ENCODE measurements at regions not wholly inside any gene's neighbourhood (a gene's known extent, or its start where the extent isn't known, plus 50 kb on each side); places are given as distances from the start of the nearest gene placed in this dataset.

DNA sequence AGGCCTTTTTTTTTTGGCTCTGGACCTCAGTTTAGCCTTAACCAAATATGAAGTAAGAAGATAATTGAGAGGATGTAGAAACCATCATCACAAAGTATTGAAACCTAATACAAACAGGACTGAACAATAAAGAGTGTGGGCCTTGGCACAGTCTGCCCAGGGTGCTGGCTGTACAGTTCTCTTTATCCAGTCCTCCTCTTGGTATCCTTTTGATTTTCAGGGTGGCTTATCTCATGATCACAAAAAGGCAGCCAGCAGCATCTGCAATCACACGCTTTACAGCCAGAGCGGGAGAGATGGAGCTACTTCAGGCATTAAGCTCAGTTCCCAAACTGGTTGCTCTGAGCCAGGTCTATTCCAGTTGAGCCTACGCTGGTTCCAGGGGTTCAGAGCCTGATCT is 239.7 kb downstream of the RPLP1 start:
- TF ChIP-seq, protein P1, sequence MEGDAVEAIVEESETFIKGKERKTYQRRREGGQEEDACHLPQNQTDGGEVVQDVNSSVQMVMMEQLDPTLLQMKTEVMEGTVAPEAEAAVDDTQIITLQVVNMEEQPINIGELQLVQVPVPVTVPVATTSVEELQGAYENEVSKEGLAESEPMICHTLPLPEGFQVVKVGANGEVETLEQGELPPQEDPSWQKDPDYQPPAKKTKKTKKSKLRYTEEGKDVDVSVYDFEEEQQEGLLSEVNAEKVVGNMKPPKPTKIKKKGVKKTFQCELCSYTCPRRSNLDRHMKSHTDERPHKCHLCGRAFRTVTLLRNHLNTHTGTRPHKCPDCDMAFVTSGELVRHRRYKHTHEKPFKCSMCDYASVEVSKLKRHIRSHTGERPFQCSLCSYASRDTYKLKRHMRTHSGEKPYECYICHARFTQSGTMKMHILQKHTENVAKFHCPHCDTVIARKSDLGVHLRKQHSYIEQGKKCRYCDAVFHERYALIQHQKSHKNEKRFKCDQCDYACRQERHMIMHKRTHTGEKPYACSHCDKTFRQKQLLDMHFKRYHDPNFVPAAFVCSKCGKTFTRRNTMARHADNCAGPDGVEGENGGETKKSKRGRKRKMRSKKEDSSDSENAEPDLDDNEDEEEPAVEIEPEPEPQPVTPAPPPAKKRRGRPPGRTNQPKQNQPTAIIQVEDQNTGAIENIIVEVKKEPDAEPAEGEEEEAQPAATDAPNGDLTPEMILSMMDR (IDR thresholded peaks at IDR 0.05), result no peak
- peak; percentile 60 for TF ChIP-seq POLR2AphosphoS5 (IDR thresholded peaks at IDR 0.05)
- WGBS, result 39% methylated on average over 3 of the region's 3 CpGs
- no peaks in the 10 kb centered on the region for H3K36me3 ChIP-seq
- H3K27me3 ChIP-seq (replicated peaks; ENCODE audit: insufficient read depth), result no peaks in the 10 kb centered on the region
- no peaks in the 10 kb centered on the region for H3K4me1 ChIP-seq (replicated peaks)
- H3K4me3 ChIP-seq, result no peak overlapping the region
- intact Hi-C loops (cut with DNase I), result no loop called here
- peak; percentile 63 for DNase-seq (ENCODE audit: low spot score)
- H3K9me3 ChIP-seq, result no peaks in the 10 kb centered on the region
- no peak overlapping the region for H3K27ac ChIP-seq

DNA sequence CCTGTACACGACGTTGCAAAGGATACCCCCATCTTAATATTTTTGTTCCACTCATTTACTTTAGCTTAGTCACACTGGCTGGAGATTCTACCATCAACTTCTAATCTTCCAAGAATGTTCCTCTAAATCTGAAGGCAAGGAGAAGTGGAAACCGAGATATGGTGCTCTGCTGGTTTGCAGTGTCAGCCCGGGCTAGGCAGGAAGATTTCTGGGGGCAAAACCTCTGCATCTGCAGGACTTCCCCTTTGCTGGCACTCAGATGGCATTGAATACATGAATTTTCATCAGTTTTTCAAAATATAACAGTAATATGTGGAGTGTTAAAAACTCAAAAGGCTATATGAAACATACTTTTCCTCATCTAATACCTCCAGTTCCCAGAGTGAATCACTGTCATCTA is 240.4 kb downstream of the RPLP1 start:
- WGBS, result 87% methylated on average over 4 of the region's 4 CpGs
- H3K9me3 ChIP-seq, result no peaks in the 10 kb centered on the region
- no peak for TF ChIP-seq POLR2A (IDR thresholded peaks at IDR 0.05)
- TF ChIP-seq, protein P1 (IDR thresholded peaks at IDR 0.05), result no peak
- no peak for TF ChIP-seq POLR2AphosphoS5 (IDR thresholded peaks at IDR 0.05)
- no peaks in the 10 kb centered on the region for H3K36me3 ChIP-seq
- intact Hi-C loops (cut with DNase I), result no loop called here
- H3K4me3 ChIP-seq, result no peak overlapping the region
- H3K27ac ChIP-seq, result no peak overlapping the region
- no peaks in the 10 kb centered on the region for H3K27me3 ChIP-seq (replicated peaks; ENCODE audit: insufficient read depth)
- no peaks in the 10 kb centered on the region for H3K4me1 ChIP-seq (replicated peaks)
- no peak for DNase-seq (ENCODE audit: low spot score)

DNA sequence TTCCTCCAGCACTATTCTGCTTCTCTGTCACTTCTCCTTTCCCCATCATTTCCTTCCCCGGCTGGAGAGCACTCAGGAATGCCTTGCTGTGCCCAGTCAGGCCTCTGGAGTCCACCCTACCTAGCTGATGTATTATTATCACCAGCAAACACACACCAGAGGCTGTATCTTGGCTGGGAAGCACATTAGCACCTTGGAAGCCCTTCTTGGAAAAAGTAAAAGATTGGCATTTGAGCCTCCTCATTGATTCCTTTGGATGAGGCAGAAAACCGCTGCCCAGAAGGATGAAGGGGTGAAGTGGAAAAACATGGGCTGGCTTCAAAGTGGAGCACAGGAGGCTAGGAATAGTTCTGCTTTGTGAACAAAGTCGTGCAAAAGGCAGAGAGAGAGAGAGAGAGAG is 244.3 kb downstream of the RPLP1 start:
- intact Hi-C loops (cut with DNase I), result no loop called here
- Histone ChIP-seq H3K9me3 (no peaks in the 10 kb centered on the region), H3K36me3 (no peaks in the 10 kb centered on the region), H3K4me3 (no peak overlapping the region), H3K27me3 (replicated peaks; ENCODE audit: insufficient read depth) (no peaks in the 10 kb centered on the region), H3K4me1 (replicated peaks) (no peaks in the 10 kb centered on the region), H3K27ac (no peak overlapping the region)
- 88% methylated on average over 3 of the region's 3 CpGs for WGBS
- no peak for DNase-seq (ENCODE audit: low spot score)
- no peak for TF ChIP-seq POLR2AphosphoS5 (IDR thresholded peaks at IDR 0.05)
- TF ChIP-seq, protein P1 (IDR thresholded peaks at IDR 0.05), result no peak
- TF ChIP-seq POLR2A (IDR thresholded peaks at IDR 0.05), result no peak

DNA sequence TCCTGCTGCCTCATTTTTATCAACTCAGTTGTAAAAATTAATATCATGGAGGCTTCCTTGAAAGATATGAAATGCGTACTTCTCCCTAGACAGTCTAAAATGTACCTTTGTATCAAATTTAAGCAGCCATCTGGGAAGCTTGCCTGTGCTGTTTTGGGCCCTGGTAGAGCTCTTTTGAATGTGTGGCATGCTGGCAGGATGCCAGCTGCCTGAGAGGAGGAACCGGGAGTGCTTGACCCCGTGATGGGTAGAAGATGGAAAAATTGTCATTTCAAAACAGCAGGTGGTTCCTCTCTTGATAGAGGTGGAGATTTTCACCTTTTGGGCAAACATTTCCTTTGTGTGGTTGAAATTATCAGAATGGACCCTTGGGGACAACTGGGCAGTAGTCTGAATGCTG is 245.3 kb downstream of the RPLP1 start:
- H3K27me3 ChIP-seq (replicated peaks; ENCODE audit: insufficient read depth), result no peaks in the 10 kb centered on the region
- H3K36me3 ChIP-seq, result no peaks in the 10 kb centered on the region
- no peaks in the 10 kb centered on the region for H3K4me1 ChIP-seq (replicated peaks)
- TF ChIP-seq, protein P1 (IDR thresholded peaks at IDR 0.05), result no peak
- no peak for TF ChIP-seq POLR2AphosphoS5 (IDR thresholded peaks at IDR 0.05)
- no peak for TF ChIP-seq POLR2A (IDR thresholded peaks at IDR 0.05)
- no peak for DNase-seq (ENCODE audit: low spot score)
- WGBS, result 42% methylated on average over 3 of the region's 3 CpGs
- no peak overlapping the region for H3K27ac ChIP-seq
- no peaks in the 10 kb centered on the region for H3K9me3 ChIP-seq
- H3K4me3 ChIP-seq, result no peak overlapping the region
- intact Hi-C loops (cut with DNase I), result no loop called here

DNA sequence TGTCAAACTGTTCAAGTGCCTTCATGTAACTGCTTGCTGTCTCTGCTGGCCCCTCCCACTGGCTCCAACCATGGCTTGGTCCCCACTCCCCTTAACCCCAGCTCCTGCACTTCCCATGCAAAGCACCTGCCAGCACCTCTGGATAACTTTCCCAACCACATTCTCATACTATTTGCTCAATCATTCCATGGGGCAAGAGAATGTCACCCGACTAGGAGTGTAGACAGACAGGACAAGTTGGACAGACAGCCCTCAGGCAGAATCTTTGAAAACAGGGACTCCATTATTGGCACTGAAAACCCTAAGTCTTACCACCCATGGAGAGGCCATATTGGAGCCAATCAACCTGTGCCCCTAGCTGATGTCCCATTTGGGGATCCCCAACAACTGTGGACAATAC is 246.5 kb downstream of the RPLP1 start:
- Histone ChIP-seq H3K4me1 (replicated peaks) (no peaks in the 10 kb centered on the region), H3K27ac (no peak overlapping the region), H3K36me3 (no peaks in the 10 kb centered on the region), H3K4me3 (no peak overlapping the region), H3K27me3 (replicated peaks; ENCODE audit: insufficient read depth) (no peaks in the 10 kb centered on the region), H3K9me3 (no peaks in the 10 kb centered on the region)
- no peak for DNase-seq (ENCODE audit: low spot score)
- intact Hi-C loops (cut with DNase I), result no loop called here
- 73% methylated on average over 1 of the region's 1 CpG for WGBS
- TF ChIP-seq POLR2A (IDR thresholded peaks at IDR 0.05) (no peak), POLR2AphosphoS5 (IDR thresholded peaks at IDR 0.05) (no peak)
- TF ChIP-seq, protein P1 (IDR thresholded peaks at IDR 0.05), result no peak

Measured in prostate gland (tissue), 2 donors.